Activated CD8-positive, alpha-beta T cell treated with anti-CD3 and anti-CD28 coated beads for 36 hours (primary cell): ENCODE measurements at regions not wholly inside any gene's neighbourhood (a gene's known extent, or its start where the extent isn't known, plus 50 kb on each side); places are given as distances from the start of the nearest gene placed in this dataset.

Experiments used
- ATAC-seq: fragments of 200-7000 bp; cut with Tn5 transposase; one replicate; pipeline ENCODE4 v1.10.0; 2021; ENCODE audit warnings: mild to moderate bottlenecking, moderate library complexity
- CTCF ChIA-PET: fragments of 350-600 bp; sonication (Branson Sonifier 250); formaldehyde crosslinking; loops from one replicate; lab custom pipeline; 2021; ENCODE audit warnings: antibody characterized with exemption; lab: Charles Lee
- POLR2A ChIA-PET: fragments of 350-600 bp; sonication (Branson Sonifier 250); formaldehyde crosslinking; loops from one replicate; lab custom pipeline; 2021; ENCODE audit warnings: antibody characterized with exemption; lab: Charles Lee
- DNase-seq: peaks from one replicate; pipeline ENCODE4 v3.0.0-alpha.2; 2020
- H3K27ac Mint-ChIP-seq: one replicate; pipeline ENCODE4 v1.8.0; 2021; ENCODE audit warnings: mild to moderate bottlenecking, mixed read lengths
- H3K27me3 Mint-ChIP-seq: one replicate; pipeline ENCODE4 v1.8.0; 2021; ENCODE audit warnings: mixed read lengths
- H3K36me3 Mint-ChIP-seq: one replicate; pipeline ENCODE4 v1.8.0; 2021; ENCODE audit warnings: low read depth, mixed read lengths
- H3K4me1 Mint-ChIP-seq: one replicate; pipeline ENCODE4 v1.8.0; 2021; ENCODE audit warnings: low read depth, mixed read lengths
- H3K4me3 Mint-ChIP-seq: one replicate; pipeline ENCODE4 v1.8.0; 2021; ENCODE audit warnings: mild to moderate bottlenecking, moderate library complexity, mixed read lengths
- H3K9me3 Mint-ChIP-seq: one replicate; pipeline ENCODE4 v1.8.0; 2021; ENCODE audit warnings: mixed read lengths
- intact Hi-C: fragments of 100-400 bp; cut with micrococcal nuclease; formaldehyde crosslinking; loops from one replicate; pipeline ENCODE4 v1.10.0; 2022
- TF ChIP-seq, protein P1 (sequence below): fragments of 200-600 bp; IDR thresholded peaks from one replicate; pipeline ENCODE4 v1.8.0; 2022; ENCODE audit warnings: antibody characterized with exemption, mild to moderate bottlenecking

DNA sequence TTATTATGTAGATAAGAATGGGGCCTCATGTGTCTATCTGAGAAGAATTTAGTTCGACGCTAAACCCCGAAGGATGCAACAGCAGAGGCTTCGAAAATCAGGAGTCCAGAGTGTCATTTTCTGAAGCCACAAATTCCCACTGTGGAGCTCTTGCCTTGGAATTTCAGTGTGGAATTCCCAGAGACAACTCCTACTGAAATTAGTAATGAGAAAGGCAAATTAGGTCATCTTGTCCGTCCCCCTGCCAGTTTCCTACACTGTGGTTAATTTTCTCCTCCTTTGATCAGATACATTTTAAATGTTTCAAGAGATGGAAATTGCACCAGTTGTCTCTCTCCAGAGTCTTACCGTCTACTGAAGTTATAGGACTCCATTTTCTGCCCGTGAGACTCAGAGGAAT is 633.6 kb downstream of the BNC2 start:
- no peak for ATAC-seq
- Mint-ChIP-seq H3K27me3 (no peaks in the 10 kb centered on the region), H3K4me1 (no peaks in the 10 kb centered on the region), H3K4me3 (no peak overlapping the region), H3K9me3 (peaks cover 10% of the 10 kb centered on the region), H3K27ac (no peak overlapping the region), H3K36me3 (no peaks in the 10 kb centered on the region)
- TF ChIP-seq, protein P1, sequence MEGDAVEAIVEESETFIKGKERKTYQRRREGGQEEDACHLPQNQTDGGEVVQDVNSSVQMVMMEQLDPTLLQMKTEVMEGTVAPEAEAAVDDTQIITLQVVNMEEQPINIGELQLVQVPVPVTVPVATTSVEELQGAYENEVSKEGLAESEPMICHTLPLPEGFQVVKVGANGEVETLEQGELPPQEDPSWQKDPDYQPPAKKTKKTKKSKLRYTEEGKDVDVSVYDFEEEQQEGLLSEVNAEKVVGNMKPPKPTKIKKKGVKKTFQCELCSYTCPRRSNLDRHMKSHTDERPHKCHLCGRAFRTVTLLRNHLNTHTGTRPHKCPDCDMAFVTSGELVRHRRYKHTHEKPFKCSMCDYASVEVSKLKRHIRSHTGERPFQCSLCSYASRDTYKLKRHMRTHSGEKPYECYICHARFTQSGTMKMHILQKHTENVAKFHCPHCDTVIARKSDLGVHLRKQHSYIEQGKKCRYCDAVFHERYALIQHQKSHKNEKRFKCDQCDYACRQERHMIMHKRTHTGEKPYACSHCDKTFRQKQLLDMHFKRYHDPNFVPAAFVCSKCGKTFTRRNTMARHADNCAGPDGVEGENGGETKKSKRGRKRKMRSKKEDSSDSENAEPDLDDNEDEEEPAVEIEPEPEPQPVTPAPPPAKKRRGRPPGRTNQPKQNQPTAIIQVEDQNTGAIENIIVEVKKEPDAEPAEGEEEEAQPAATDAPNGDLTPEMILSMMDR, result no peak
- ChIA-PET POLR2A (no interaction called here), CTCF (no interaction called here)
- no peak for DNase-seq
- intact Hi-C loops, result no loop called here

GRCh38 chr9:16238623-16239138 is 631.8 kb downstream of the BNC2 start:
- Mint-ChIP-seq H3K27me3 (no peaks in the 10 kb centered on the region), H3K4me1 (no peaks in the 10 kb centered on the region), H3K9me3 (peaks cover 10% of the 10 kb centered on the region), H3K27ac (no peak overlapping the region), H3K36me3 (no peaks in the 10 kb centered on the region), H3K4me3 (no peak overlapping the region)
- ATAC-seq (no peak), DNase-seq (no peak)
- intact Hi-C loops, result no loop called here
- ChIA-PET POLR2A (no interaction called here), CTCF (no interaction called here)
- TF ChIP-seq, protein P1, result no peak

DNA sequence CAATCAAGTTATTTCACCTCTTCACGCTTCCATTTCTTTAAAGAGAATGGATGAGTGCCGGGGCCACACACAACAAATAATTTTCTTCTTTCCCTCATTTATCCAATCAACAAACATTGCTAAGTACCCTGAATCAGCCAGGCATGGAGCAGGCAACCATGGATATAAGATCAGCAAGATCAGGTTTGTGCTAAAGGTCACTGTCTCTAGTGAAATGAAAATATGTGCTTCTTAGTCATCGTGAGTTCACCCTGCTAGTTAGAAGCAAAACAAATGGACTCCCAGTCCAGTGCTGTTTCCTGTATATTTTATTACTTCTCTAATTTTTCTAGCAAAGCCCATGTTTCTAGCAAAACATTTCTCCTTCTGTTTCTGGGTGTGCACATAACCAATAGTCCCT is 629.2 kb downstream of the BNC2 start:
- ATAC-seq (no peak), DNase-seq (no peak)
- no peak overlapping the region for H3K4me3 Mint-ChIP-seq
- no peaks in the 10 kb centered on the region for H3K36me3 Mint-ChIP-seq
- POLR2A ChIA-PET, result interaction anchor here (1.0 kb wide), 1 partner anchor 9 kb away, joined by 3 read pairs; no protein-coding TSS in a partner anchor
- no peaks in the 10 kb centered on the region for H3K4me1 Mint-ChIP-seq
- TF ChIP-seq, protein P1, result no peak
- H3K27me3 Mint-ChIP-seq, result no peaks in the 10 kb centered on the region
- no peak overlapping the region for H3K27ac Mint-ChIP-seq
- intact Hi-C loops, result no loop called here
- no peaks in the 10 kb centered on the region for H3K9me3 Mint-ChIP-seq
- CTCF ChIA-PET, result no interaction called here

- CTCF ChIA-PET, result no interaction called here
- Mint-ChIP-seq H3K4me1 (no peaks in the 10 kb centered on the region), H3K27me3 (no peaks in the 10 kb centered on the region), H3K9me3 (no peaks in the 10 kb centered on the region), H3K27ac (no peak overlapping the region), H3K4me3 (no peak overlapping the region), H3K36me3 (no peaks in the 10 kb centered on the region)
- POLR2A ChIA-PET, result no interaction called here
- TF ChIP-seq, protein P1, result no peak
- DNase-seq, result no peak
- no peak for ATAC-seq
- intact Hi-C loops, result no loop called here
Measured at GRCh38 chr9:16243798-16244197, 626.7 kb downstream of the BNC2 start.

DNA sequence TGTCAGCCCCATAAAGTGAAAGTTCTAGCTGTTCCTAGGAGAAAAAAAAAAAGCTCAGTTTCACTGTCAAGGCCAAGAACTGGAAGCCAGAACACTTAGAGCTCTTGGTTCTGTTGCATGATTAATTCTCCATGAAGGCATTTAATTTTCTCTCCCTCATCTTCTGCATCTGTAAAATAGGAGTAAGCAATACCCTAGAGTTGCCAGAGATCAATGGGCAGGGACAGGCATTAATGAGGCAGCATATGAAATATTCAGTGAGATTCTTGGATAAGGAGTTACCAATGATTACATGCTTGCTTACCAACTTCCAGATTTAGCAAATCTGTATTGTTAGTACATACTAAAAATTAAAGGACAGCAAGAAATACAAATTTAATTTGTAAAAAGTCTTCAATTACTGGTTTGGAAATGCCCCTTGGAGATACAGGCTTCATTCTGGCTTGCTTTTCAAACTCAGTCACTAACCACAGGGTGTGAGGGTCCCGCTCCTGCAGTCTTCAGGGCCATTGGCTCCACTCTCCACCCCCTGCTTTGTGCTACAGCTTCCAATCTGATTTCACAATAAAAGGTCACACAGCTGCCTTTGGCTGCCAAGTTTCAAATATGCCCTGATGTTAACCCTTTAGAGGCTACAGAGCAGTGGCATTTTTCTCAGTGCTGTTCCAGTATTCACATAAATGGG is 624.6 kb downstream of the BNC2 start:
- intact Hi-C loops, result no loop called here
- Mint-ChIP-seq H3K27ac (no peak overlapping the region), H3K4me1 (no peaks in the 10 kb centered on the region), H3K27me3 (no peaks in the 10 kb centered on the region), H3K4me3 (no peak overlapping the region), H3K36me3 (no peaks in the 10 kb centered on the region), H3K9me3 (no peaks in the 10 kb centered on the region)
- TF ChIP-seq, protein P1, result no peak
- ATAC-seq (no peak), DNase-seq (no peak)
- ChIA-PET CTCF (no interaction called here), POLR2A (no interaction called here)
